Kidney tubule cell (primary cell): ENCODE measurements at regions not wholly inside any gene's neighbourhood (a gene's known extent, or its start where the extent isn't known, plus 50 kb on each side); places are given as distances from the start of the nearest gene placed in this dataset.
A peak's percentile ranks its signal among the peaks of the same experiment; 100 is the strongest.

Source experiments
- DNase-seq: peaks from one replicate; pipeline ENCODE4 v3.0.0-alpha.2; 2018; ENCODE audit warnings: low spot score

- no peak for DNase-seq
These were observed 160.3 kb upstream of the ESRRG start for GRCh38 chr1:216883518-216883917.

- DNase-seq: no peak
These were observed 158.5 kb upstream of the ESRRG start for GRCh38 chr1:216881695-216882094.

DNA sequence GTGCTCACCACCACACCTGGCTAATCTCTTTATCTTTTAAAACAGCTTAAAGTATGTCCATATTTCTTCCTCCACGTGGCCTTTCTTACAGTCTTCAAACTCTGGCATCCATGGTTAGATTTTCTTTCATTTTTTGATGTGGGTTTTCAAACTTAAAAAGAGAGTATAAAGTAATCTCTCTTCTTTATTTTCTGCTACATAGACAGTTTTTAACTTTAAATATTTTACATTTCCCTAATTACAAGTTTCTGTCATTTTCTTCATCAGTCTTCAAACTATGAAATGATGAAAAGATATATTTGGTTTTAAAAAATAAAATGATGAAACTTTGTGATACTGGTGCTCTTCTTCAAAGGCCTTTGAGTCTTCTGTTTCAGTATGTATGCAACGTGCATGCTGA, 143.5 kb upstream of the ESRRG start:
- DNase-seq: no peak

GRCh38 chr1:216855810-216856209, 132.6 kb upstream of the ESRRG start:
- DNase-seq: no peak

GRCh38 chr1:216854836-216855484, 131.7 kb upstream of the ESRRG start:
- no peak for DNase-seq

DNA sequence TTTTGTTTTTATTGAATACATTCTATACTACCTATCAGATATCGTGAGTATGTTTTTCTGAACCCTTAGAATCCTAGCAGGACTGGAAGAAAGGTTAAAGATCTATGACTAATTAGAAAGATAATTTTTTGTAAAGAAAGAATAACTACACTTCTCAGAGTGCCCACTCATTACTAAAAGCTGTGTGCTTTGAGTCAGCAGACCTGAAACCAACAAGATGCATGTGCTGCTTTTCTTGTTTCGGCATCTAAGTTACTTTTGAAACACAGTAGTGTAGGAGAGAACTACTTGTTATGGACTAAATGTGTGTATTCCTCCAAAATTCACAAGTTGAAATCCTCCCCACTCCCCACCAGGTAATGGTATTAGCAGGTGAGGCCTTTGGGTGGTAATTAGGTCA, 127.8 kb upstream of the ESRRG start:
- DNase-seq: no peak

DNA sequence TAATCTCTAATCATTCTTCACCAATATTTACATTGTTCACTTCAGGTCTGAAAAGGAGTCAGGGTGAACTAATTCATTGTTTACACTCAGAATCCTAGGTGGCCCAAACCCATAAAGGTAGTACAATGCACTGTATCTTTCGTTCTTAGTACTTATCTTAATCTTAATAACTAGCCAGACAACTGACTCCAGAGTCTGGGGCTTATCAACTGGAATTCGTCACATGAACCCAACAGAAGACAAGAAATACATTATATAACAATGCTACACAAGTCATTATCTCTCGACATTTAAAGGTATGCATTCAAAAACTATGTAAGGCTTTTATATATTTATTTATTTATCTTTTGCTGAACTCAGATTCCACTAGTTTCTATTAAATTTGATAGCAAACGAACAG, 125.9 kb upstream of the ESRRG start:
- no peak for DNase-seq

DNA sequence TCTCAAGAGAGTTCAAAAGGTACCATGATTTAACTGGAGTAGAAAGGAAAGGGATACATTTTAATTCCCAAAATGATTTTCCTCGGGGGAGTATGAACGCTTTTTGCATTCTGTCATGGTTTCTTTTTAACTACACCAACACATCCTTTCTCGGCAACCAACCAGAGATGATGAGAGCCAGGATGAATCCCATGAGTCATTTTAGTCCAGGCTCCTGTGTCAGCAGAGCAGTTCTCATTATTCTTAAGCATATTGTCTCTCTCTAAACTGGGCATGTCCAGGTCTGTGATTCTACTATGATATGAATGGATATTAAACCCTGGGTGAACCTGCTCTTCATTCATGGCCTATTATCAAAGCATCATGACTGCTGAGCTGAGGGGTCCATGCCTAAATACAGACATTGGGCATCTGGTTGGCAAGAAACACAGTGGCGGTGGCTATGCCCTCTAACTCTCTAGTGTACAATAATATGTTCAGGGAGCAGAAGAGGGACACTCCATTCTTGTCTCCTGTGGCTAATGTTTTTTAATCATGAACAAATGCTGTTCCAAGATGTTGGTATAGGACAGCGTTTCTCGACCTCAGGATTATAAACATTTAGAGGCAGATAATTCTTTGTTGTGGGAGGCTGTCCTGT, 124.3 kb upstream of the ESRRG start:
- peak; percentile 75 for DNase-seq

GRCh38 chr1:216846339-216846738, 123.1 kb upstream of the ESRRG start:
- no peak for DNase-seq

DNA sequence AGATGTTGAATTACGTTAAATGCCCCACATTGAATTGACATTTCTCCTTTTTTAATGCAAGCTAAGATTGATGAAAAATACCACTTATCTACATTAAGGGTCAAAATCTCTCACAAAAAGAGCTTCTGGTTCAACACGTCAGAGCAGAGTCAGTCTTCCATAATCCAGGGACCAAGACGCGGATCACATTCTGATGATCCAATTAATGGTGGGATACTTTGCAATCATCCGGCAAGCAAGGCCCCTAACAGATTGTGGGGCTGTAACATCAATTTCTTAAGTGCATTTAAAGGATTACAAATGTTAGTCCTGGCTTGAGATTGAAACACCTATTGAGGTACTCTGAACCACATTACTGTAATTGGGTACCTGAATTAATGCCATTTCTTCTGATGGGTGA, 120.2 kb upstream of the ESRRG start:
- no peak for DNase-seq

DNA sequence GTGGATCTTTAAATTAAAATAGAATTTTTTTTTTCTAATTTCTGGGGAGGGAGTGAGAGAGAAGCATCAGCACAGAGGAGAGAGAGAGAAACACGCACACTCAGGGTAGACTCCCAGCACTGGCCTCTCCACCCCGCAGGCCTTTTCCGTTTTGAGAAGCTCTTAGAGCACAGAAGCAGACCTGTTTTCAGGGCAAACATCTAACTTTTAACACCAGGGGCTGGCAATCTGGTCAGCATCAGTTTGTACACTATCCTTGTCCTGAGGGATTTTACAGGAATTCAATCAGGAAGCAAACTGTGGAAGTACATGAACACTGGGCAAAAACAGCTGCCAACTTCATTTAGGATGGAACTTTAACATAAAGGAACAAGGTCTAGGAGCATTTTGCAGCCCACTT, 117.9 kb upstream of the ESRRG start:
- DNase-seq: no peak

DNA sequence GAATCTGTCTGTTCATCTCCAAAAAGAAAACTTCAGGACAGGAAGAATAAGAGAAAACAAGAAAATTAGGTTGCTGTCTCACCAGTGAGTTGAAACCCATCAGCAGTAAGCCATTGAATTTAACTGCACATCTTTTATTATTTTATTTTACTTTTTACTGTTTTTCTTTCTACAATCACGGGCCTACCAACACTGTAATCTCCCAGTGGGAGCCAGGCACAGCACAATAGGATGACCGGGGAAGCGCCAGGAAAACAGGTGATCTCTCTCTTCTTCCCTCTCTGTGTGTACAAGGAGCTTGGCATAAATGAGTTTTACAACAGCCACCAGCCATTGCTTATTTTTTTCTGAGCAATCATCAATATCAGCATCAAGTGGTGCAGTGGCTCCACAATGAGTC, 113.1 kb upstream of the ESRRG start:
- no peak for DNase-seq

- no peak for DNase-seq
These were observed 110.3 kb upstream of the ESRRG start for GRCh38 chr1:216833509-216833908.

DNA sequence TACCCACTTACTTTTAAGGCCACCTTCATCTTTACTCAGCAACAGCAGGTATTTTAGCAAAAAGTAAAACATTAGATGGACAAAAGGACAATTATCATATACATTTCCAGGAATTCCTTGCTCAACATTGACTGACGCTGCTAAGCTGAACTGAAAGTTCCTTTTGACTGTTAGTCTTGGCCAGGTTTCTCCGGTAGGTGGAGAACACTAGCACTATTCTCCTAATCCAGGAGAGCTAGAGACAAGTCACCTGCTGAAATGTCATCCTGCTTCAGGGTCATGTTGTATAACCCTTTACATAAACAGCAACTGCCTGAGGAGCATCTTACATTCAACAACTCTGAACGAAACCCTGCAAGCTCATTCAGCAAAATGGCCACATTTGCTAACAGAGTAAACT, 109.0 kb upstream of the ESRRG start:
- no peak for DNase-seq

DNA sequence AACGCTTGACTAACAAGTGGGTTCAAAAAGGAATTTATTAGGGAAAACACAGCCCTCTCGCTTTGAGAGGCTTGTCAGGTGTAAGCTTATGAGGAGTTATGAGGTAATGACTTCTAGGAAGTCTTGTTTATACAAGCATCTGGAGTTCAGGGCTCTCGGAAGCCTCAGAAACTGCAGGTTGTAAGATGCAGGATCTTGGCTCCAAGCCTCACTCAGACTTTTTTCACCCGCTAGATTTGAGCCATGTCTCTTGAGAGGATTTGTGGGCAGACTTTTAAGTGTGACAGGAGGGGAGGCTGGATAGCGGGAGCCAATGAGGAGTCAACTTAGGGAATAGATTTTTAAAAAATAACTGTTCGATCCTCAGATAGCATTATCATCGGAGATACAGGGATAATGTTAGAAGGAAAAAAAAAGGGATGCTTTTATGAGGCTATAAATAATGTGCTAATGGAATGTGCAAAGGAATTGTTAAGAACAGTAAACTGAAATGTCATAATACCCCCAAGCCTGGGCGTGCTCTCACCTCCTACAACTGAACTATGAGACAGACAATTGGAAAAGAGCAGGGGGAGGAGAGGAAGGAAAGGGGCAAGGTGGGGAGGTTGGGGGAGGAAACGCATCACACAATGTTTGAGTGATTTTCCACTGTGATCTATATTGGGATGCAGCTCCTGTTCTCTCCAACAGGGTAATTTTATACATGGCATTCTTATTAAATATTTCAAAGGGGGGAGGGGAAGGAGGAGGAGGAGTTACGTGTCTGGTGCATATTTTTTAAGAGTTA, 107.4 kb upstream of the ESRRG start:
- no peak for DNase-seq

- DNase-seq: no peak
These were observed 104.0 kb upstream of the ESRRG start for GRCh38 chr1:216827251-216827650.

DNA sequence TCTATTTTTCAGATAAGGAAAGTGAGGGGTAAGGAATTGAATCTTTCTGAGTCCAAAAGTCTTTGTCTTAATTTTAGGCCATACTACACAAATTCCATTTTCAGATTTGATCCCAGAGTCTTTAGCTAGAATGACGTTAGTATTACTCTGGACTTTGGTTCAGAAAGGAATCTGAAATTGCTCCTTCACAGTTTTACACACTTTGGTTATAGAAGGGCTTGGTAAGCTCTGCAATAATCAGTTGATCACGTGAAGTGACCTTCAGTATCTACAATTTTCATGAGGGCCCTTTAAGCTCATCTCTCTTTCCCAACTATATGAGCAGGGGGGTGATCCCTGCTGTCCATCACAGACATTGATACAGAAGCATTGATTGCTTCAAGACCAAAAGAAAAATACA, 103.4 kb upstream of the ESRRG start:
- no peak for DNase-seq

GRCh38 chr1:216826214-216826613, 103.0 kb upstream of the ESRRG start:
- no peak for DNase-seq

DNA sequence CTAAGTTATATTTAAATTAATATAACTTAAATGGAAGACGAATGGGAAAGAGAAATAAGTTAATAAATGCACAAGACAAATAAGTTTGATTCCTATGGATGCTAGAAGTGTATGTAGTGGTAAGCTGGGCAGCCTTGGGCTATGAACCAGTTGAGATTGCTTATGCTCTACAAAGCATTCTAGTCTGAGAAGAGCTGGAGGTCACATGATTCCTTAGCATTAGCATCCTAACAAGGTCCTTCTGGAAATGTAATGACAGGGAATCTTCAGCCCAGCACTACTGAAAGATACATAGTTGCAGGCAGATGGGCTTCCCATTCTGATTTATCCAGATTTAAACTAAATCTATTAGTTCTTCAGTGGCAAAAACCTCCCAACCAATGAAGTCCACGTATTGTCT, 102.3 kb upstream of the ESRRG start:
- no peak for DNase-seq

GRCh38 chr1:216824511-216824910, 101.3 kb upstream of the ESRRG start:
- DNase-seq: peak; percentile 64

DNA sequence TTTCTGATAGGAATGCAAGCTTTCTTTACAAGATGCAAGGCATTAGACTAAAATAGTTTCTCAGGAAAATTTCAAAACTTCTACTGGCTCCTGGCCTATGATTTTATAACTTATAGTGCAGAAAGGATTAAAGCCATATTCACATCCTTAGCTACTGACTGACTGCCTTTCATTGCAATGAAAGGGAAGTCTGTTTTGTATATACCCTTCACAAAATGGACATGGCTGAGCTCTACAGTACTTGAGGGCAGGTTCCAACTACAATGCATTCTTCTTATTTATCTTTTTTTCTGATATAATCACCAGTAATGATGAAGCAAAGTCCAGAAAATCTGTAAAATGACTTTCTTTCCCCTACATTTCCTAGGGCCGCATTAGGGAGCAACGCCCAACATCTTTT, 100.5 kb upstream of the ESRRG start:
- no peak for DNase-seq

DNA sequence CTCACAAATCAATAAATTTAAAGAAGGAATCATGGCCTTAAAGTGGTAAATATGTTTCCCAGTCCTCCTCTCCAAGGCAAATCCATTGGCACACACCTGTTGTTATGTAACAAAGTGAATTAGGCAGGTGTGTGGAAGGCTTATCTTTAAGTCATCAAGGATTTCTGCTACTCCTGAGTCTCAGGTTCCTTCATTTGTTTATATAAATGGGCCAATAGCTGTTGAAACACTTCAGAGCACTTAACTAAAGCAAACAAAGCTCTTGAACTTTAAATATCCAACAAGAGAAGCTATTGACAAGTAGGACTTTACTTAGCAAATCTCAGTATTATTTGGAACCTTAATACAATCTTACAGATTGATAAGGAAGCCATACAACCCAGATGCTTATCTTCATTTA, 99.3 kb upstream of the ESRRG start:
- DNase-seq: no peak

DNA sequence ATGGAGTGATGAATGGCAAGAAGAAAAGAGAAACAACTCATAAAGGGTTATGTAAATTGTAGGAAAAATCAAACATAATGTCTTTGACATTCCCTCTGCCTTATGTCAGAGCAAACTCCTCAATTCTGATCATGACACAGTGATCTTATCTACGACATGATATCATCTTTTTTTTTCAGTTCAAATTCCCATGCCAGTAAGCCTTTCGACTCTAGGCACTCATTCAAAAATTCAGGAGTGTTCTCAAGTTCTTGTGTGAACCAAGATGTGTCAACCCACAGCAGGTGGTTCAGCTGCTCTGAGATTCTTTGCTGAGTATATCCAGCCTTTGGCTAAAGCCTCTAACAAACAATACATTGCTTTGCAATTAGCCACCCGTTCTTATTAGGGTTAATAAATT, 97.1 kb upstream of the ESRRG start:
- DNase-seq: peak; percentile 19

GRCh38 chr1:216818284-216818683, 95.1 kb upstream of the ESRRG start:
- DNase-seq: no peak
